Fibroblast of mammary gland (primary cell): ENCODE measurements at regions not wholly inside any gene's neighbourhood (a gene's known extent, or its start where the extent isn't known, plus 50 kb on each side); places are given as distances from the start of the nearest gene placed in this dataset.
A peak's percentile ranks its signal among the peaks of the same experiment; 100 is the strongest.
"Not testable (repeated sequence)": the region's sequence is repeated elsewhere in the genome, so short reads cannot be mapped to it uniquely, and the experiment has no call there.

Experiments used
- DNase-seq: peaks from one replicate; pipeline ENCODE4 v3.0.0-alpha.2; 2010; ENCODE audit warnings: low read depth
- H3K4me3 ChIP-seq: 2 replicates; pipeline ENCODE4 v1.5.1; 2011; ENCODE audit warnings: low read depth, mild to moderate bottlenecking, low read length, moderate library complexity; ENCODE audit not compliant: control insufficient read depth
- TF ChIP-seq, protein P1 (sequence below): conservative IDR thresholded peaks from 2 replicates; pipeline ENCODE4 v1.5.1; 2011; ENCODE audit warnings: low read depth, low read length, inconsistent platforms; ENCODE audit not compliant: control insufficient read depth, insufficient read depth

- peak; percentile 73 for DNase-seq
- H3K4me3 ChIP-seq = no peak overlapping the region
- TF ChIP-seq, protein P1, sequence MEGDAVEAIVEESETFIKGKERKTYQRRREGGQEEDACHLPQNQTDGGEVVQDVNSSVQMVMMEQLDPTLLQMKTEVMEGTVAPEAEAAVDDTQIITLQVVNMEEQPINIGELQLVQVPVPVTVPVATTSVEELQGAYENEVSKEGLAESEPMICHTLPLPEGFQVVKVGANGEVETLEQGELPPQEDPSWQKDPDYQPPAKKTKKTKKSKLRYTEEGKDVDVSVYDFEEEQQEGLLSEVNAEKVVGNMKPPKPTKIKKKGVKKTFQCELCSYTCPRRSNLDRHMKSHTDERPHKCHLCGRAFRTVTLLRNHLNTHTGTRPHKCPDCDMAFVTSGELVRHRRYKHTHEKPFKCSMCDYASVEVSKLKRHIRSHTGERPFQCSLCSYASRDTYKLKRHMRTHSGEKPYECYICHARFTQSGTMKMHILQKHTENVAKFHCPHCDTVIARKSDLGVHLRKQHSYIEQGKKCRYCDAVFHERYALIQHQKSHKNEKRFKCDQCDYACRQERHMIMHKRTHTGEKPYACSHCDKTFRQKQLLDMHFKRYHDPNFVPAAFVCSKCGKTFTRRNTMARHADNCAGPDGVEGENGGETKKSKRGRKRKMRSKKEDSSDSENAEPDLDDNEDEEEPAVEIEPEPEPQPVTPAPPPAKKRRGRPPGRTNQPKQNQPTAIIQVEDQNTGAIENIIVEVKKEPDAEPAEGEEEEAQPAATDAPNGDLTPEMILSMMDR = no peak
Measured at GRCh38 chr2:123502931-123503330, 522.2 kb upstream of the CNTNAP5 start.

GRCh38 chr2:123512547-123512946 is 512.5 kb upstream of the CNTNAP5 start:
- DNase-seq = no peak
- H3K4me3 ChIP-seq = no peak overlapping the region
- TF ChIP-seq, protein P1 = no peak

GRCh38 chr2:123513351-123513750 is 511.7 kb upstream of the CNTNAP5 start:
- TF ChIP-seq, protein P1 = no peak
- H3K4me3 ChIP-seq = no peak overlapping the region
- peak; percentile 80 for DNase-seq

DNA sequence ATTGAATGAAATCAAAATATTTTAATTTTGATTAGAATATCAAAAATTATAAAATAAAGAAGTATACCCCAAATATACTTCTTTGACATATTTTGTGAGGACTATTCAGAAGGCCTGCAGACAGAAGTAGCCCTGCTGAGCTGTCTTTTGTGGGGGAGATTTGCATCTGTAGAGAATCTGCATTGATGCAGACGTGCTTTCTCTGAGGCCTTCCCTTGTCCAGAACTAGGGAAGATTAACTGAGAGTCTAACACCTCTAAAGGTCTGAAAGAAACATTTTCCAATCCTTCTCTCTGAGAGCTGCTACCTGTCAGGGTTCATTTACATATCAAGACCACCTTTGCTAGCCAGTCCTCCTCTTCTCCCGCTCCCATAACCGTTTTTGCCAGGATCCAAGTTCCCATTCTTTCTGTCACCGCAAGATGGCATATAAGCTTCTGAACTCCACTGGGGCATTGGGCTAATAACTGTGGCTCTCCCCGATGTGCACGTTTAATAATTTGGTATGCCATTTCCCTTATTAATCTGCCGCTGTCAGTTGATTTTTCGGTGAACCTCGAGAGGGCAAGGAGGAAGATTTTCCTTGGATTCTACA is 510.4 kb upstream of the CNTNAP5 start:
- no peak for DNase-seq
- TF ChIP-seq, protein P1 = no peak
- H3K4me3 ChIP-seq = no peak overlapping the region

GRCh38 chr2:123518367-123518766 is 506.7 kb upstream of the CNTNAP5 start:
- DNase-seq = peak; percentile 80
- TF ChIP-seq, protein P1 = no peak
- no peak overlapping the region for H3K4me3 ChIP-seq

GRCh38 chr2:123521854-123522253 is 503.2 kb upstream of the CNTNAP5 start:
- H3K4me3 ChIP-seq = no peak overlapping the region
- peak; percentile 4 for DNase-seq
- TF ChIP-seq, protein P1 = no peak

GRCh38 chr2:123522498-123522897 is 502.6 kb upstream of the CNTNAP5 start:
- not testable (repeated sequence) for DNase-seq, H3K4me3 ChIP-seq
